HEK293T (cell line): ENCODE measurements at regions not wholly inside any gene's neighbourhood (a gene's known extent, or its start where the extent isn't known, plus 50 kb on each side); places are given as distances from the start of the nearest gene placed in this dataset.

Experiments used
- ARNT ChIP-seq: fragments of 450-650 bp; IDR thresholded peaks from 2 replicates; pipeline ENCODE4 v1.6.1; 2017; ENCODE audit warnings: mild to moderate bottlenecking
- BHLHE40 ChIP-seq: fragments of 450-650 bp; IDR thresholded peaks from 2 replicates; pipeline ENCODE4 v1.6.1; 2016; ENCODE audit warnings: mild to moderate bottlenecking, moderate library complexity, borderline replicate concordance
- CTBP1 ChIP-seq: fragments of 450-650 bp; IDR thresholded peaks from 2 replicates; pipeline ENCODE4 v1.6.1; 2016; ENCODE audit warnings: borderline replicate concordance
- ELF4 ChIP-seq: fragments of 450-650 bp; IDR thresholded peaks from 2 replicates; pipeline ENCODE4 v1.6.1; 2017; ENCODE audit warnings: antibody characterized with exemption
- FOXA1 ChIP-seq: fragments of 450-650 bp; IDR thresholded peaks from 2 replicates; pipeline ENCODE4 v1.6.1; 2016; ENCODE audit warnings: mild to moderate bottlenecking
- FOXM1 ChIP-seq: fragments of 450-650 bp; IDR thresholded peaks from 2 replicates; pipeline ENCODE4 v1.6.1; 2017; ENCODE audit warnings: mild to moderate bottlenecking, borderline replicate concordance
- HDGF ChIP-seq: fragments of 450-650 bp; IDR thresholded peaks from 2 replicates; pipeline ENCODE4 v1.6.1; 2017; ENCODE audit warnings: antibody characterized with exemption, borderline replicate concordance
- L3MBTL2 ChIP-seq: fragments of 450-650 bp; conservative IDR thresholded peaks from 2 replicates; pipeline ENCODE4 v1.6.1; 2016; ENCODE audit warnings: mild to moderate bottlenecking
- LEF1 ChIP-seq: fragments of 450-650 bp; IDR thresholded peaks from 2 replicates; pipeline ENCODE4 v1.6.1; 2017; ENCODE audit warnings: mild to moderate bottlenecking, borderline replicate concordance
- SP1 ChIP-seq: fragments of 450-650 bp; IDR thresholded peaks from 2 replicates; pipeline ENCODE4 v1.6.1; 2017
- SUZ12 ChIP-seq: fragments of 450-650 bp; IDR thresholded peaks from 2 replicates; pipeline ENCODE4 v1.6.1; 2016; ENCODE audit warnings: mild to moderate bottlenecking
- TF ChIP-seq, protein P1 (sequence below): fragments of 450-650 bp; IDR thresholded peaks from 2 replicates; pipeline ENCODE4 v1.6.1; 2016

DNA sequence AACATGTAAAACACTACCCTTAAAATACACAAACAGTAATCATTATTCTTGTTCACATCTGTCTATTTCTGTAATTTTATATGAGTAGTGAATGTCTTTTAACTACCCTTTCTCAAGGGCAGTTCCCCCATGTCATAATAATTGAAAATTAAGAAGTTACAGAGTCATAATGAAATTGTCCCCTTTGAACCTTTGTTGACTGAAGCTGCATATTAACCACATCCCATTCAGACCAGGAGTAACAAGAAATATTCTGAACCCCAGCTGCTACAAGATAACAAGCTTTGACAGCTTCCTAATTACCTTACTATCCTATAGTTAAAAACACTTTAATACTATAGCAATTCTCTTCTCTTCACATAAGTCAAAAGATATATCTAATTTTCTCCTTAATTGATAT is 635.9 kb upstream of the SUCLG2 start:
- TF ChIP-seq FOXA1 (no peak), HDGF (no peak), LEF1 (no peak), ELF4 (no peak), BHLHE40 (no peak), FOXM1 (no peak), SP1 (no peak), SUZ12 (no peak), L3MBTL2 (no peak), CTBP1 (no peak), ARNT (no peak)
- TF ChIP-seq, protein P1, sequence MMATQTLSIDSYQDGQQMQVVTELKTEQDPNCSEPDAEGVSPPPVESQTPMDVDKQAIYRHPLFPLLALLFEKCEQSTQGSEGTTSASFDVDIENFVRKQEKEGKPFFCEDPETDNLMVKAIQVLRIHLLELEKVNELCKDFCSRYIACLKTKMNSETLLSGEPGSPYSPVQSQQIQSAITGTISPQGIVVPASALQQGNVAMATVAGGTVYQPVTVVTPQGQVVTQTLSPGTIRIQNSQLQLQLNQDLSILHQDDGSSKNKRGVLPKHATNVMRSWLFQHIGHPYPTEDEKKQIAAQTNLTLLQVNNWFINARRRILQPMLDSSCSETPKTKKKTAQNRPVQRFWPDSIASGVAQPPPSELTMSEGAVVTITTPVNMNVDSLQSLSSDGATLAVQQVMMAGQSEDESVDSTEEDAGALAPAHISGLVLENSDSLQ = no peak
